H9 (cell line): ENCODE measurements at regions not wholly inside any gene's neighbourhood (a gene's known extent, or its start where the extent isn't known, plus 50 kb on each side); places are given as distances from the start of the nearest gene placed in this dataset.

ENCODE experiments used
- DNase-seq: peaks from one replicate; pipeline ENCODE4 v3.0.0-alpha.2; 2017
- H2AFZ ChIP-seq: one replicate; pipeline ENCODE4 v1.6.1; 2013; ENCODE audit warnings: mild to moderate bottlenecking, low read length, control low read depth, moderate library complexity
- H2AK5ac ChIP-seq: 2 replicates; pipeline ENCODE4 v1.6.1; 2013; ENCODE audit warnings: low read length, control low read depth, mixed read lengths; ENCODE audit not compliant: insufficient read length
- H2BK120ac ChIP-seq: one replicate; pipeline ENCODE4 v1.6.1; 2013; ENCODE audit warnings: low read depth, mild to moderate bottlenecking, low read length, control low read depth, inconsistent platforms; ENCODE audit not compliant: poor library complexity, severe bottlenecking
- H2BK12ac ChIP-seq: 2 replicates; pipeline ENCODE4 v1.6.1; 2013; ENCODE audit warnings: low read length, control low read depth, mixed read lengths, low read depth; ENCODE audit not compliant: insufficient read length
- H2BK15ac ChIP-seq: 2 replicates; pipeline ENCODE4 v1.6.1; 2013; ENCODE audit warnings: low read depth, low read length, control low read depth
- H2BK20ac ChIP-seq: one replicate; pipeline ENCODE4 v1.6.1; 2013; ENCODE audit warnings: low read depth, mild to moderate bottlenecking, low read length, control low read depth, inconsistent platforms; ENCODE audit not compliant: poor library complexity, severe bottlenecking
- H2BK5ac ChIP-seq: 2 replicates; pipeline ENCODE4 v1.6.1; 2013; ENCODE audit warnings: low read length, control low read depth, mixed read lengths; ENCODE audit not compliant: insufficient read length
- H3K14ac ChIP-seq: 2 replicates; pipeline ENCODE4 v1.6.1; 2013; ENCODE audit warnings: low read length, control low read depth; ENCODE audit not compliant: insufficient read depth
- H3K18ac ChIP-seq: 2 replicates; pipeline ENCODE4 v1.6.1; 2013; ENCODE audit warnings: low read depth, mild to moderate bottlenecking, mixed read lengths, low read length, control low read depth; ENCODE audit not compliant: insufficient read length
- H3K23ac ChIP-seq: 2 replicates; pipeline ENCODE4 v1.6.1; 2013; ENCODE audit warnings: low read length, control low read depth, mixed read lengths, low read depth; ENCODE audit not compliant: insufficient read length
- H3K23me2 ChIP-seq: 2 replicates; pipeline ENCODE4 v1.6.1; 2013; ENCODE audit warnings: low read depth, mild to moderate bottlenecking, mixed read lengths, low read length, control low read depth; ENCODE audit not compliant: insufficient read length, poor library complexity, severe bottlenecking
- H3K27ac ChIP-seq: 2 replicates; pipeline ENCODE4 v1.5.1; 2013; ENCODE audit warnings: low read length, control low read depth, mixed read lengths, low read depth; ENCODE audit not compliant: insufficient read length
- H3K27me3 ChIP-seq: 2 replicates; pipeline ENCODE4 v1.6.1; 2013; ENCODE audit warnings: low read length, control low read depth, inconsistent platforms; ENCODE audit not compliant: insufficient read depth
- H3K4ac ChIP-seq: 2 replicates; pipeline ENCODE4 v1.6.1; 2013; ENCODE audit warnings: low read depth, mild to moderate bottlenecking, control low read depth, inconsistent platforms, low read length, moderate library complexity
- H3K4me1 ChIP-seq: 2 replicates; pipeline ENCODE4 v1.6.1; 2013; ENCODE audit warnings: low read length, control low read depth, inconsistent platforms; ENCODE audit not compliant: insufficient read depth
- H3K4me2 ChIP-seq: 2 replicates; pipeline ENCODE4 v1.6.1; 2013; ENCODE audit warnings: low read length, control low read depth, mixed read lengths; ENCODE audit not compliant: insufficient read length, insufficient read depth
- H3K56ac ChIP-seq: 2 replicates; pipeline ENCODE4 v1.6.1; 2013; ENCODE audit warnings: low read depth, mild to moderate bottlenecking, mixed read lengths, low read length, control low read depth; ENCODE audit not compliant: insufficient read length
- H3K79me1 ChIP-seq: 2 replicates; pipeline ENCODE4 v1.6.1; 2013; ENCODE audit warnings: low read depth, mild to moderate bottlenecking, moderate library complexity, low read length, control low read depth, inconsistent platforms; ENCODE audit not compliant: insufficient read depth, poor library complexity, severe bottlenecking
- H3K79me2 ChIP-seq: 2 replicates; pipeline ENCODE4 v1.6.1; 2013; ENCODE audit warnings: low read length, control low read depth, inconsistent platforms; ENCODE audit not compliant: insufficient read depth
- H3K9ac ChIP-seq: 2 replicates; pipeline ENCODE4 v1.6.1; 2013; ENCODE audit warnings: low read length, control low read depth, mixed read lengths; ENCODE audit not compliant: insufficient read length; ENCODE audit errors: extremely low read depth
- H3K9me3 ChIP-seq: one replicate; pipeline ENCODE4 v1.6.1; 2013; ENCODE audit warnings: low read depth, low read length, inconsistent platforms; ENCODE audit not compliant: control insufficient read depth
- H3T11ph ChIP-seq: one replicate; pipeline ENCODE4 v1.6.1; 2013; ENCODE audit warnings: mild to moderate bottlenecking, low read length, control low read depth, inconsistent platforms
- H4K20me1 ChIP-seq: one replicate; pipeline ENCODE4 v1.6.1; 2013; ENCODE audit not compliant: control insufficient read depth, insufficient read length, insufficient read depth
- H4K5ac ChIP-seq: 2 replicates; pipeline ENCODE4 v1.6.1; 2013; ENCODE audit warnings: low read depth, mild to moderate bottlenecking, mixed read lengths, low read length, control low read depth; ENCODE audit not compliant: insufficient read length
- H4K8ac ChIP-seq: replicated peaks from 2 replicates; pipeline ENCODE4 v1.6.1; 2013; ENCODE audit warnings: low read length, control low read depth, mixed read lengths, low read depth; ENCODE audit not compliant: insufficient read length
- H4K91ac ChIP-seq: 2 replicates; pipeline ENCODE4 v1.6.1; 2013; ENCODE audit warnings: low read depth, mild to moderate bottlenecking, moderate library complexity, mixed read lengths, low read length, control low read depth; ENCODE audit not compliant: insufficient read length
- H3K27ac Mint-ChIP-seq, 3 experiments: 2 replicates in 2 of 3; 3 replicates in 1 of 3; pipeline ENCODE4 v1.8.0; 2020 to 2021; ENCODE audit warnings: mixed read lengths in 3 of 3, mild to moderate bottlenecking in 1 of 3, moderate library complexity in 1 of 3
- H3K27me3 Mint-ChIP-seq: 2 replicates; pipeline ENCODE4 v1.8.0; 2021; ENCODE audit warnings: low read depth, mild to moderate bottlenecking, moderate library complexity, mixed read lengths
- H3K36me3 Mint-ChIP-seq, 3 experiments: 2 replicates in 2 of 3; 3 replicates in 1 of 3; pipeline ENCODE4 v1.8.0; 2020 to 2021; ENCODE audit warnings: low read depth in 3 of 3, mixed read lengths in 3 of 3; ENCODE audit not compliant: insufficient read depth in 1 of 3
- H3K4me1 Mint-ChIP-seq, 2 experiments: 2 replicates each; pipeline ENCODE4 v1.8.0; 2020; ENCODE audit warnings: mixed read lengths in 2 of 2
- H3K4me3 Mint-ChIP-seq, 2 experiments: 2 replicates in 1 of 2; 3 replicates in 1 of 2; pipeline ENCODE4 v1.8.0; 2020 to 2021; ENCODE audit warnings: mild to moderate bottlenecking in 2 of 2, mixed read lengths in 2 of 2, moderate library complexity in 1 of 2
- H3K9me3 Mint-ChIP-seq, 2 experiments: 2 replicates in 1 of 2; 3 replicates in 1 of 2; pipeline ENCODE4 v1.8.0; 2020; ENCODE audit warnings: mild to moderate bottlenecking in 2 of 2, mixed read lengths in 2 of 2, moderate library complexity in 1 of 2
- CTCF ChIP-seq: fragments of 200-600 bp; sonication (generic); conservative IDR thresholded peaks from 3 replicates; pipeline ENCODE4 v1.8.0; 2021; ENCODE audit warnings: antibody characterized with exemption, mild to moderate bottlenecking
- WGBS: extraction: QIAGEN DNeasy Blood & Tissue Kit; methylation state at CpG from one replicate; pipeline ENCODE4 v1.1.7; 2013; ENCODE audit warnings: missing lambda C conversion rate, low lambda C conversion rate, mixed read lengths; ENCODE audit not compliant: insufficient read length; ENCODE audit errors: extremely low coverage; 5-methylcytosine and 5-hydroxymethylcytosine counted together

DNA sequence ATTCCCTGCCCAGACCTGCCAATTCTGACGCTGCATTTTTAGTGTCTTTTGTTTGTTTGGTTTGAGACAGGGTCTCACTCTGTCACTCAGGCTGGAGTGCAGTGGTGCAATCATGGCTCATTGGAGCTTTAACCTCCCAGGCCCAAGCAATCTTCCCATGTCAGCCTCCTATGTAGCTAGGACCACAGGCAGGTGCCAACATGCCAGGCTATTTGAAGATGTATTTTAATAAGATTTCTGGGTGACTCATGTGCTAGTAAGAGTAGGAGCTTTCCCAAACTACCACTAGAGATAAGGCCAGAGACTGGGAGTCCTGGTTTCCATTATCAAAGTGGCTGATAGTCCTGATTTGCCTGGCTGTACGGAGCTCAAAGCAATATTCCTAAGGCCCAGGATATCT is 693.3 kb downstream of the MED13L start:
- Histone ChIP-seq H2BK120ac (no peak overlapping the region), H2BK15ac (no peak overlapping the region), H2AK5ac (no peak overlapping the region), H4K20me1 (no peaks in the 10 kb centered on the region), H3K79me1 (no peaks in the 10 kb centered on the region), H2AFZ (no peak overlapping the region), H2BK20ac (no peak overlapping the region), H3K79me2 (no peaks in the 10 kb centered on the region), H4K8ac (no peak overlapping the region), H4K5ac (no peak overlapping the region), H3K18ac (no peak overlapping the region), H4K91ac (no peak overlapping the region), H3K56ac (no peak overlapping the region), H3K23me2 (no peaks in the 10 kb centered on the region), H3K27me3 (no peaks in the 10 kb centered on the region), H3K23ac (no peak overlapping the region), H3K9ac (no peak overlapping the region), H2BK12ac (no peak overlapping the region), H3K14ac (no peak overlapping the region), H3K4me1 (no peaks in the 10 kb centered on the region), H2BK5ac (no peak overlapping the region), H3K27ac (no peak overlapping the region), H3K9me3 (no peaks in the 10 kb centered on the region), H3K4me2 (no peak overlapping the region), H3K4ac (no peak overlapping the region), H3T11ph (no peak overlapping the region)
- H3K9me3 Mint-ChIP-seq, result peaks cover 0 to 2% of the 10 kb centered on the region in 2 experiments; a peak in 1 of 5 replicates
- no peak for DNase-seq
- no peak overlapping the region for H3K4me3 Mint-ChIP-seq
- H3K36me3 Mint-ChIP-seq, result no peaks in the 10 kb centered on the region
- H3K27ac Mint-ChIP-seq, result no peak overlapping the region
- no peaks in the 10 kb centered on the region for H3K4me1 Mint-ChIP-seq
- peaks cover 7% of the 10 kb centered on the region for H3K27me3 Mint-ChIP-seq
- WGBS, result no CpG with 5 or more reads among the region's 2 CpGs
- no peak for TF ChIP-seq CTCF
